ENCODE measurements at regions not wholly inside any gene's neighbourhood (a gene's known extent, or its start where the extent isn't known, plus 50 kb on each side); places are given as distances from the start of the nearest gene placed in this dataset.

DNA sequence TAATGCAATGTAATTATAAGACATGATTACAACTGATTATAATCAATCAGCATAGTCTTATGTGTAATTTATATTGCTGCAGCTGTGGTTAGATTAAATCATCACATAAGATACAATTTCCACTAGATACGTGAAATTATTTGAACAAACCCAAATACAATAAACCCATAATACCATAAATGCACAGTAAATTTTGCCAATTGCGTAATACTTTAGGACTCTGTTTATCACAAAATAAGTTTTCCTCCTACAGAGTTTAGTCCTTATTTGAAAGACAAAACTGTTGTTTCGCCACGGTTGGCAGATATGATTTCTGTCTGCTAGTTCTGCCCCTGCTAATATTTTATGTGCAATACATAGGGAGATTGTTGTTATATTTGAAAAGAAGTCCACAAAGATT lies 895.9 kb upstream of the ADGRL4 start:
- no peak for TF ChIP-seq POLR2A (IDR thresholded peaks at IDR 0.05)
- no peak for TF ChIP-seq CTCF (IDR thresholded peaks at IDR 0.05)

Data from right lobe of liver (tissue), 4 donors.